GM18507 (cell line): ENCODE measurements at regions not wholly inside any gene's neighbourhood (a gene's known extent, or its start where the extent isn't known, plus 50 kb on each side); places are given as distances from the start of the nearest gene placed in this dataset.
"Not testable (repeated sequence)": the region's sequence is repeated elsewhere in the genome, so short reads cannot be mapped to it uniquely, and the experiment has no call there.

Experiments used
- DNase-seq: peaks from one replicate; pipeline ENCODE4 v3.0.0; 2011; ENCODE audit warnings: low read depth; ENCODE audit not compliant: insufficient read length; ENCODE audit errors: extremely low spot score
- FAIRE-seq: peaks from 2 replicates; lab custom pipeline; 2011; peaks lifted over from hg19 to GRCh38; lab: Jason Lieb, UNC

DNA sequence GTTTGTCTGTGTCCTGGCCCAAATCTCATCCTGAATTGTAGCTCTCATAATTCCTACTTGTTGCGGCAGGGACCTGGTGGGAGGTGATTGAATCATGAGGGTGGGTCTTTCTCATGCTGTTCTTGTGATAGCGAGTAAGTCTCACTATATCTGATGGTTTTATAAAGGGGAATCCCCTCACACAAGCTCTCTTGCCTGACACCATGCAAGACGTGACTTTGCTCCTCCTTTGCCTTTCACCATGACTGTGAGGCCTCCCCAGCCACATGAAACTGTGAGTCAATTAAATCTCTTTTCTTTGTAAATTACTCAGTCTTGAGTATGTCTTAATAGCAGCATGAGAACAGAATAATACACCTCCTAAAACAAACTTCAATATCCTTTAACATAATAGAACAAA lies 1065.6 kb downstream of the PLA2G4A start:
- no peak for FAIRE-seq
- no peak for DNase-seq

DNA sequence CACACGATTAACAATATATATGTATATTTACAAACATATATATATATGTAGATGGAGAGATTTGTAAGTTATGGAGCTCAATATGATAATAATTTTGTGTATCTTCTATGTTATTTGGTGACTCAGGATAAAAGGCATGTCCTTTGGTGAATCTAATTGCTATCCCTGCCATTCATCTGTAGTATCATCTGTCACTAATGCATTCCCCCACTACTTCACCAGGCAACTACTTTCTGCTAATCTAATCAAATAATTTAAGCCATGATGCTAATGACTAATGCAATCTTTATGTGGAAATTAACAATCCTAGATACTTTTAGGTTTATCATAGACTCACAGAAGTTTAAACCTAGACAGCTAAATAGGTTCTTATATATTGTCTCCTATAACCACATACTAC lies 1074.5 kb downstream of the PLA2G4A start:
- FAIRE-seq = no peak
- DNase-seq = no peak

DNA sequence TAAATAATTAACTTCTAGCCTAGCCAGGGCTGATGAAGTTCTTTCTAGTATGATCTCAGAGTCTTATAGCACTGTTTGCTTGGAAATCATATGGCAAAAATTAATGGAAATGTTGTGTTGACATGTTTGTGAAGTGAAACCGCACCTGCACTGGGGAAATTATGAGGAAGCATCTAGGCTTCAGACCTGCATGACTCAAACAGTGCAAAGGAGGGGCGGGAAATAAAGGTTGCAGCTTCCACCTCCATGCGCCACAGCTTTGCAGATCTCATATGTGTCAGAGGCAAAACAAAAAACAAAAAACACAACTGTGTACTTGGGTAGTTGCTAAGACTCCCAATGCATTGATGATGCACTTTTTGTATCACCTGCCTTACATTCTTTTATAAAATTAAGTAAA lies 1080.6 kb downstream of the PLA2G4A start:
- DNase-seq = no peak
- no peak for FAIRE-seq

DNA sequence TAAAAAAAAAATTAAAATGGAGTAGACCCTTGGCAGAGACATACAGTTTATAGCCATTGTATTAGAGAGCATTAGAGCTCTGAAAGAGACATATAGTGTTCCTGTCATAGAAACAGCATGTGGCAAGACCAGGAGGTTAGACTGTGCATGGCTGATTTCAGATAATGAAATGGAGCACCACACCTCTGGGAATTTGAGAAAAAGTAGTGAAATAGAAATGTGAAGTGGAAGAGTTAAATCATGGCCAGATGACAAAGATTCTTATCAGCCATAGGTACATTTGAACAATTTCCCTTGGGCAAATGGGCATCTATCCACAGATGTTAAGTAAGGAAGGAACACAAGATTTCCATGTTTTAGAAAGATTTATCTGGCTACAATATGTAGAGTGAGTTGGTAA lies 1083.1 kb downstream of the PLA2G4A start:
- FAIRE-seq = no peak
- no peak for DNase-seq

DNA sequence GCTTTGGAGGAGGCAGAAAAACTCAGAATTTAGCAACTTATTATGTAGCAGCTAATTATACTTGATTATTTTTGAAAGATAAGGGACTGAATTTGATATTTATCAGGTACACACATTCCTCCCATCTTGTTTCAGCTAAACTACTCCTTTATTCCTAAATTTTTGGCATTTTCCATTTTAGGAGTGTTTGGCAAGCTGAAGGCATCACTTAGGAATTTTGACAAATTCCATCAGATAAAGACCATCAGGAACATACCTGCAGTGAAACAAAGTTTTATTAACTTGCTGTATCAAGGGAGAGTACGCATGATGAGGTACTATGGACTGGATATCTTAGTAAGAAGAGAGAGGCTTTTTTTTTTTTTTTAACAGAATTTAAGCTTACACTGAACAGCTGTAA lies 1092.2 kb downstream of the PLA2G4A start:
- FAIRE-seq (no peak), DNase-seq (no peak)

DNA sequence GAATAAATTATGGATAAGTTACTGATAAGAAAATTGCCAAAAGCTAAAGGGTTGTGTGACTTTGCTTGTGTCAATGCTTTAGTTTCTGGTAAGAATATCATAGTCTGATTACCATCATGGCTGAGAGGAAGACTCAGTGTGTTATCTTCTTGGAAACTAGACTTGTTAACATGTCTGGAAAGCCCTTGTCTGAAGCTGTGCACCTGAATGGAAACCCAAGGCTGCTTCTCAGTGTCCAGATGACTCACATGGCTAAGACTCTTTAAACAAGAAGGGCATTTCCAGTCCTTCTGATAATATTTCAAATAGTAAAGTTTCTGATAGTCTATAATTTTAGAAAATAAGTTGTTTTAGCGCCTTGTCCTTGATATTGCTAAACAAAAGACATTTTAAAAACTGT lies 1092.7 kb downstream of the PLA2G4A start:
- no peak for DNase-seq
- FAIRE-seq = no peak

DNA sequence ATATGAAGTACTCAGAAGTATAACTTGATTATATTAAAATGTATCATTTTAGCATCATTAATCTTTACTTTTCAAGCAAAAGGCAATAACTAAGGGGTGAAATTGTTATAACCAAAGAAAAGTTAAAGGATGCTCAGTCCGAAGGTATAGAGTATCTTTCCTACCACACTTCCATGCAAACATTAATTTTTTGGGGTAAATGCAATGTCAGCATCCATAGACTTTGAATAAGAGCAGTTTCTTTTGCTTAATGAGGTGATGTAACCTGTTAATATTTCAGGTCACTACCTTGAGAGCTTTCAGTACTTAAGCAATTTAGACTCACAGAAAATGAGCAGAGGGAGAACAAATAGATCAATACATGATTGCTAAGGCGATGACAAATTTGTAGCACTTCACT lies 1093.5 kb downstream of the PLA2G4A start:
- no peak for FAIRE-seq
- no peak for DNase-seq

DNA sequence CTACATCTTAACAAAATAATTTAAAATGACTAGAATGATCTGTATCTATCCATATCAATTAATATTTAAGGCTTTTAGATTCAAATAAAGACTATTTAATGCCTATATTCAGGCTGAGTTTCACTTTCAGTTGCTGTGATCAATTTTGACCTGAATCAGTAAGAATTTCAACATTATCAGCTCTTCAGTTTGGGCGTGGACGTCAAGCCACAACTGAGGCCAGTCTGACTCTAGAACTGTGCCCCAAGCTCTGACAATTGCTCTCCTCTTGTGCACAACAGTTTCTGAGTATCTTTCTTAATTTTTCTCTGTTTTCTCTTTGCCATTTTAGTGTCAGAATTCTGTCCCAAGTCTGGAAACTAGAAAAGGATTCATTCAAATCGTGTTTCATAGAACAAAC lies 1095.5 kb downstream of the PLA2G4A start:
- FAIRE-seq (no peak), DNase-seq (no peak)

DNA sequence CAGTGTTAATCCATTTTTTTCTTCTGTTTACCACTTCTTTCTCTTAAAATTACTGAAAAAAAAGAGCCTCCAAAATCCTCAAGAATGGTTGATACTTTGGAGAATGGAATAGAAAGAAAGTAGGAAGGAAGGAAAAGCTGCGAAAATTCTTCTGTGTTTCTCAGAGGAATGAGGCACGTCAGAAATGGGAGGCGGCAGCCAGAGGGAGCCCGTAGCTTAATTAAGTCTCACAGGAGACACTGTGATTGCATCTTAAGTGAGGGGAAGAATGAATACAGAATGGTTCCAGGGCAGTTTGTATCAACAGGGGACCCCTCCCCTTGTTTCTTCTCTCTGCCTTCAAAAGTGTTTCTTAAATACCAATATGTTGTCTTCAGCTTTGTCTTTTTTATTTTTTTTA lies 1099.5 kb downstream of the PLA2G4A start:
- FAIRE-seq = no peak
- no peak for DNase-seq

DNA sequence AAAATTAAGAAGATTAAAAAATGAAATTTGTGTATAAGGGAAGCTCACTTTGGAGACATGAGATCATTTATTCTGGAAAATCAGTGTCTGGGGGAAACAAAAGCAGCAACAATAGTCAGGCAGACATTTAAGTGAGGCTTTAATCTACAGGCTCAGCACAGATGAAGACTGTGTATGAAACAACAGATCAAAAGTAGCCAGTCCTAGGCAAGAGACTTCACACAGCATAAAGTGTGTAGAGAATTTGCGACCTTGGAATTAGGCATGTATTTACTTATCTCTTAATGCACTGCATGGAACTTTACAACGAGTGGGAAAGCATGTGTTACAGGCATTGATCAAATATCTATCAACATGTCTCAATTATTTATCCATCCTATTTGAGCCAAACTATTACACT lies 1099.9 kb downstream of the PLA2G4A start:
- DNase-seq (no peak), FAIRE-seq (no peak)

DNA sequence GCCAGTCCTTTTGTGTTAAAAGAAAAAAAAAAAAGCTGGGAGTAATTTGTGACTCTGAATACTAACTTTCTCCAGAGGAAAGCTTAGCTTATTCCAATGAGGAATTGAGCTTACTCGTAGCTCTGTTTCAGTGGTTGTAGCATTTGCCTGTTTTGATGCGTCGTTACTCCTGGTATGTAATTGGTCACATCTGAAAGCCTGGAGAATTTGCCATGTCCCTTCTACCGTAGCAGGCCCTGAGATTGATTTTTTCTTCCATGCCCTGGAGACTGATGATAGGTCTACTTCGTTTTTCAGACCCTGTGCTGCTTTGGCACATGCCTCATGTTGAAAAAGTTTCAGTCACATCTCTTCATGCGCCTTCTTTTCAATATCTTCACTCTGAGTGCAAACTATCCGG lies 1103.0 kb downstream of the PLA2G4A start:
- DNase-seq (no peak), FAIRE-seq (no peak)

DNA sequence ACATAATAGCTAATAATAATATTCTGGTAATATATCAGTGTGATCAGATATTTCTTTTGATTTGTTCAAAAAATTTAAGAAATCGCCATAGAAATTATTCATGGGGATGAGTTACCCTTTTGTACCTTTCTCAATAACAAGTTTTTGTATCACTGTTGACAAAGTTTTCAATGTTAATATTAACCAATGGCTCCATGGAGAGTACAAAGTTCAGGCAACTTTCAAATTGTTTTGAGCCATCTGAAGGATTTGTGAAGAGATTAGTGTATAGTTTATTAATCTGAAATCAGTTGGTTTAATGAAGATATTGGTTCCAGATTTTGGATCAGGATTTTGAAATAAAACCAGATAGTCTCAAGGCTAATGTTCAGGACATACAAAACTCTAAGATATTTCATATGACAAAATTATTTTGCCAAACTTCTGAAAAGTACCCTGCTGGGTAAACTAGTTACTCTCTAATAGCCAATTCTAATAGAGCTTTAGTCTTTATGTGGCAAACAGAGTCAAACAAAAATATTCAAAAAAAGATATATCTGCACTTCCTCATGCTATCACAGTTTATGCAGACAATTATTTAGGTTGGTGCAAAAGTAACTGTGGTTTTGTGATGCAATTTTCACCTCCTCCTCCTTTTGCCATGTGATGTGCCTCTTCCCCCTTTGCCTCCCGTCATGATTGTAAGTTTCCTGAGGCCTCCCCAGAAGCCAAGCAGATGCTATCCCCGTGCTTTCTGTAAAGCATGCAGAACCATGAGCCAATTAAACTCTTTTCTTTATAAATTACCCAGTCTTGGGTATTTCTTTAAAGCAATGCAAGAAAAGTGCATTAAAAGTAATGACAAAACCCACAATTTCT lies 1105.0 kb downstream of the PLA2G4A start:
- DNase-seq (no peak), FAIRE-seq (no peak)

DNA sequence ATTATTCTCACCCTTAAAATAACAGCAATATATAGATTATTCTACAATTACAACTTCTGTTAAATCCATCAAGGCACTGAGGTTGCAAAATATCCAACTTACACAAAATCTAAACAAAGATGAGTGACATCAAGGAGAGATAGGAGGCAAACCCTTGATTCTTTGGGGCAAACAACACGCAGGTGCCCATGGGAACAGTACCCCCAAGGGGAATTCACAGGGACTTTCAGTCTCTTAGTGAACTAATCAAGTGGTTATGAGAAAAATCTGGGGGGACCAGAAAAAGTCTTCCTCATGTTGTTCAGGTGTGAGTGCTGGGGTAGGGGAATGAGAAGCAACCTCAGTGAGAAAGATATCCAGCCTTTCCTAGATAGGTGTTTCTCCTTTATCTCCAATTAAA lies 1107.9 kb downstream of the PLA2G4A start:
- FAIRE-seq = no peak
- no peak for DNase-seq

DNA sequence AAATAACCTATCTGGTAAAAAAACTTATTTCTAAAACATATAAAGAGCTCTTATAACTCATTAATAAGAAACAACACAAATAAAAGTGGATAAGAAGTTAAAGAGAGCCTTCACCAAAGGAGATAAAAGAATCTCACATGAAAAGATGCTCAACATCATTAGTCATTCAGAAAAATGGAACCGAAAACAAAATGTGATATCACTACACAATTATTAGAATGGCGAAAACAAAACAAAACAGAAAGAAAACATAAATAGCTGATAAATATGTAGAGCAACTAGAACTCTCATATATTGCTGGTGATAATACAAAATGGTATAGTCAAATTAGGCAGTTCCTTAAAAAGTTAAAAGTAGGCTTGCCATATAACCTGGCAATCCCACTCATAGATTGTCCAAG lies 1109.3 kb downstream of the PLA2G4A start:
- FAIRE-seq = no peak
- DNase-seq = no peak

DNA sequence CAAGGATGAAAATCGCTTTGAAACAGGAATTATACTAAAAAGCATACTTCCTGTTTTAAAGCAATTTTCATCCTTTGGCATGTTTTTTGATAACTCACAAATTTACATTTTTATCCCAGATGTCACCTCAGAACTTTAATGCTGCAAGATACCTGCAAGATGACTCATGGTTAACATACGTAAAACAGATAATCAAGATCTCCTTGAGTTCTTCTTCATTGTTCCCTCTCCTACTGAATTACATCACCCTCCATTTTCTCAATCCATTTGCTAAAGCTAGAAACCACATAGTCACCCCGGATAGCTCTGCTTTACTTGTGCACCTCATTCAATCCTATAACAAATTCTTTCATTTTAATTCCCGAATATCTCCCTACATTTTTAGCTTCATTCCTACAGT lies 1114.2 kb downstream of the PLA2G4A start:
- FAIRE-seq (no peak), DNase-seq (no peak)

DNA sequence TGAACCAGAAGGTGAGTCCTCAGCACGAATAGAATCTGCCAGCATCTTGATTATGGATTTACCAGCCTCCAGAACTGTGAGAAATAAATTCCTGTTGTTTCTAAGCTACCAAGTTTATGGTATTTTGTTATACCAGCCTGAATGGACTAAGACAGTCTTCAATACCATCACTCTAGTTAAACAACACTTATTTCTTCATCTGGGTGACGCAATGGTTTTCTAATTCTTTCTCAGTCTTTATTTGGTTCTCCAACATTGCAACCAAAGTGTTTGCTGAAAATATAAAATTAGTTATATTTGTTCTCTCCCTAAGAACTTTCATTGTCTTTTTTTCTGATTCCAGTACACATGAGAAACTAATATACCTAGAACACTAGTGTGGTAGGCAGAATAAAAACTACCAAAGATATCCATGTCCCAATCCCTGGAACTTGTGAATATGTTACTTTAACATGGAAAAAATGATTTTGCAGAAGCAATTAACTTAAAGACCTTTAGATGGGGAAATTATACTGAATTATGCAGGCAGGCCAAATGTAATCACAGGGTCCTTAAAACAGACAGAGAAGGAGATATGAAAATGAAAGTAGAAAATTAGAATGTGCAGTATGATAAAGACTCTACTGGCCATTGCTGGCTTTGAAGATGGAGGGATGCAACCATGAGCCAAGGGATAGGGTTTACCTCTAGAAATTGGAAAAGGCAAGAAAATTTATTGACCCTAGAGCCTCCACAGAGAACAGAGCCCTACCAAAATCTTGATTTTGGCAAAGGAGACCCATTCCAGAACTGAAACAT lies 1115.1 kb downstream of the PLA2G4A start:
- no peak for DNase-seq
- no peak for FAIRE-seq

DNA sequence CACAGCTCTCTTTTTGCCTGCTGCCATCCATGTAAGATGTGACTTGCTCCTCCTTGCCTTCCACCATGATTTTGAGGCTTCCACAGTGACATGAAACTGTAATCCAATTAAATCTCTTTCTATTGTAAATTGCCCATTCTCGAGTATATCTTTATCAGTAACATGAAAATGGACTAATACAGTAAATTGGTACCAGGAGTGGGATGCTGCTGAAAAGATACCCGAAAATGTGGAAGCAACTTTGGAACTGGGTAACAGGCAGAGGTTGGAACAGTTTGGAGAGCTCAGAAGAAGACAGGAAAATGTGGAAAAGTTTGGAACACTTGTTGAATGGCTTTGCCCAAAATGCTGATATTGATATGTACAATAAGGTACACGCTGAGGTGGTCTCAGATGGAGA lies 1117.9 kb downstream of the PLA2G4A start:
- DNase-seq, FAIRE-seq: not testable (repeated sequence)

DNA sequence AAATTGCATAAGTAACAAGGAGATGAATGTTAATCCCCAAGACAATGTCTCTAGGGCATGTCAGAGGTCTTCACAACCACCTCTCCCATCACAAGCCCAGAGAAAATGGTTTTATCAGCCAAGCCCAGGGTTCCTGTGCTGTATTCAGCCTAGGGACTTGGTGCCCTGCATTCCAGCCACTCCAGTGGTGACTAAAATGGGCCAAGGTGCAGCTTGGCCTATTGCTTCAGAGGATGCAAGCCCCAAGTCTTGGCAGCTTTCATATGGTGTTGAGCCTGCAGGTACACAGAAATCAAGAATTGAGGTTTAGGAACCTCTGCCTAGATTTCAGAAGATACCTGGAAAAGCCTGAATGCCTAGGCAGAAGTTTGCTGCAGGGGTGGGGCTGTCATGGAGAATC lies 1118.6 kb downstream of the PLA2G4A start:
- no peak for DNase-seq
- FAIRE-seq = no peak

DNA sequence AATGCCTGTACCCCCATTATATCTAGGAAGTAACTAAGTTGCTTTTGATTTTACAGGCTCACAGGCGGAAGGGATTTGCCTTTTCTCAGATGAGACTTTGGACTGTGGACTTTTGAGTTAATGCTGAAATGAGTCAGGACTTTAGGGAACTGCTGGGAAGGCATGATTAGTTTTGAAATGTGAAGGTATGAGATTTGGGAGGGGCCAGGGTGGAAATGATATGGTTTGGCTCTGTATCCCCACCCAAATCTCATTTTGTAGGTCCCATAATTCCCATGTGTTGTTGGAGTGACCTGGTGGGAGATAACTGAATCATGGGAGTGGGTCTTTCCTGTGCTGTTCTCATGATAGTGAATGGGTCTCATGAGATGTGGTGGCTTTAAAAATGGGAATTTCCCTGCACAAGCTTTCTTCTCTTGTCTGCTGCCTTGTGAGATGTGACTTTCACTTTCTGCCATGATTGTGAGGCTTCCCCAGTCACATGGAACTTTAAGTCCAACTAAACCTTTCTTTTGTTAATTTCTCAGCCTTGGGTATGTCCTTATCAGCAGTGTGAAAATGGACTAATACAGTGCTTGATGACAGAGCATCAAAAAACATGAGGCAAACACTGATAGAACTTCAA lies 1119.5 kb downstream of the PLA2G4A start:
- DNase-seq = no peak
- FAIRE-seq = no peak

DNA sequence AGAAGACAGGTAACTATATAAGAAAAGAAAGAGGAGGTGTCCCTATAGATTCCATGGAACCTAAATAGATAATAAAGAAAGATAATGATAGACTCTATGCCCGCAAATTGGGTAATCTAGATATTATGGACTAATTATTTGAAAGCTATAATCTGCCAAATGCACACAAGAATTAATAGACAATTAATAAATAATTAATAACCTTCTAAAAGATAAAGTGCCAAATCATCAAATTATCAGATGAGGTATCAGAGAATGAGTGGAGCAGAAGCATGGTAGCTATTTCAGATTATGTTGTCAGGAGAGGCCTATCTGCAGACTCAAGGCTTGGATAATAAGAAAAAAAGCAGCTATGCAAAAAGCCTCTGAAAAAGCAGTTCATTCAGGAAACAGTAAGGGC lies 1120.8 kb downstream of the PLA2G4A start:
- FAIRE-seq = no peak
- DNase-seq = no peak

DNA sequence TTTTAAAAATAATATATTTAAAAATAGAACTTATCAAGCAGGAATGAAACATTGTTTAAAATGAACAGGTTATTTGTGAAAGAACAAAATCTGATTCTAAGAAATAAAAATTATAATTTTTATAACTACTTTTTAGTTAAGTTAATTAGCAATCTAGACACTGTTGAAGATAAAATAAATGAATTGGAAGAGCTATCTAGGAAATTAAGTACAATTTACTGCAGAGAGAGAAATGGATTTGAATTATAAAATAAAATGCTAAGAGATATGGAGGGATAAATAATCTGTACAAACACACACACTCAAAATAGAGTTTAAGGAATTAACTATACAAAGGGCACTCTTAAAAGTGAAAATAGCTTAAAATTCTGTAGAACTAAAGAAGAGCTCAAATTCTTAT lies 1123.1 kb downstream of the PLA2G4A start:
- DNase-seq (no peak), FAIRE-seq (no peak)
